ENCODE measurements at regions not wholly inside any gene's neighbourhood (a gene's known extent, or its start where the extent isn't known, plus 50 kb on each side); places are given as distances from the start of the nearest gene placed in this dataset.

- no peak for TF ChIP-seq HNF1B (CRISPR knock-in tag; IDR thresholded peaks at IDR 0.05)
- no peak for TF ChIP-seq ZNF101 (CRISPR knock-in tag; IDR thresholded peaks at IDR 0.05; ENCODE audit: borderline replicate concordance, low read depth)
Measured at GRCh38 chr4:20176881-20177280, 74.8 kb upstream of the SLIT2 start (continued).

- CTCF ChIA-PET (ENCODE audit: low intra/inter-chr PET ratio, low total read pairs): no interaction called here
- FAIRE-seq: no peak
- TF ChIP-seq ZBTB14 (CRISPR knock-in tag; IDR thresholded peaks at IDR 0.05) (no peak), ZSCAN31 (CRISPR knock-in tag; IDR thresholded peaks at IDR 0.05; ENCODE audit: low read depth) (no peak), HBP1 (CRISPR knock-in tag; IDR thresholded peaks at IDR 0.05; ENCODE audit: low read depth) (no peak), FIP1L1 (IDR thresholded peaks at IDR 0.05; ENCODE audit: borderline replicate concordance, insufficient read depth, low read depth, low read length) (no peak), AKNA (CRISPR knock-in tag; IDR thresholded peaks at IDR 0.05; ENCODE audit: borderline replicate concordance) (no peak), CTCF (CRISPR knock-in tag; IDR thresholded peaks at IDR 0.05) (no peak), RNF2 (conservative IDR thresholded peaks at IDR 0.05; ENCODE audit: low read depth) (no peak), RARA (CRISPR knock-in tag; IDR thresholded peaks at IDR 0.05) (no peak), NR2F1 (CRISPR knock-in tag; IDR thresholded peaks at IDR 0.05) (no peak)
Measured at GRCh38 chr4:20172070-20172760, 79.5 kb upstream of the SLIT2 start.

More at GRCh38 chr4:20172070-20172760, 79.5 kb upstream of the SLIT2 start:
- no peak overlapping the region for H3K27ac ChIP-seq (ENCODE audit: extremely low read length, insufficient read depth, low read length)
- POLR2A ChIA-PET: no interaction called here
- intact Hi-C loops (cut with micrococcal nuclease; ENCODE audit: unreplicated experiment): no loop called here
- H3K4me3 ChIP-seq (replicated peaks in 1 of 3; ENCODE audit: insufficient read depth in 1 of 3, low read depth in 2 of 3, low read length in 3 of 3): no peak overlapping the region
- H3K9ac ChIP-seq (ENCODE audit: insufficient read depth, low read depth, low read length): no peak overlapping the region
- no peak for ATAC-seq
- H3K27me3 ChIP-seq (ENCODE audit: control insufficient read depth in 1 of 2, insufficient read depth in 2 of 2, low read length in 2 of 2): no peaks in the 10 kb centered on the region
- in situ Hi-C loops (cut with HindIII; ENCODE audit: extremely low pct_ligation_motif_present, low pct_unique_long_range_greater_than_20kb): no loop called here
- H3K36me3 ChIP-seq (replicated peaks in 1 of 2; ENCODE audit: control insufficient read depth in 1 of 2, insufficient read depth in 2 of 2, low read length in 2 of 2): no peaks in the 10 kb centered on the region
- no peak for DNase-seq (ENCODE audit: low spot score)
- no peaks in the 10 kb centered on the region for H3K79me2 ChIP-seq (ENCODE audit: insufficient read depth, low read length)
- peaks cover 58% of the 10 kb centered on the region for H3K9me3 ChIP-seq (ENCODE audit: low read length)
- 0% methylated on average over 1 of the region's 1 CpG for WGBS (ENCODE audit: low lambda C conversion rate)
- H3K4me2 ChIP-seq (ENCODE audit: low read depth, low read length): no peak overlapping the region
- no peaks in the 10 kb centered on the region for H3K4me1 ChIP-seq (ENCODE audit: insufficient read depth, low read length)
- no TSS peak for BruUV-seq (replicated peaks)
- no peak overlapping the region for H2AFZ ChIP-seq (ENCODE audit: low read length)
- H4K20me1 ChIP-seq (ENCODE audit: insufficient read depth, low read length): no peaks in the 10 kb centered on the region

All from HepG2 (cell line).